H1 (cell line): ENCODE measurements at regions not wholly inside any gene's neighbourhood (a gene's known extent, or its start where the extent isn't known, plus 50 kb on each side); places are given as distances from the start of the nearest gene placed in this dataset.

ENCODE experiments used
- BACH1 ChIP-seq: IDR thresholded peaks from 2 replicates; pipeline ENCODE4 v1.6.1; 2012; ENCODE audit warnings: low read length, improper control_type of control experiment
- EGR1 ChIP-seq: IDR thresholded peaks from 2 replicates; pipeline ENCODE4 v1.6.1; 2011; ENCODE audit warnings: low read depth, low read length, borderline replicate concordance
- JUN ChIP-seq: IDR thresholded peaks from 2 replicates; pipeline ENCODE4 v1.6.1; 2011; ENCODE audit warnings: low read depth, mild to moderate bottlenecking, improper control_type of control experiment, low read length
- POLR2A ChIP-seq, 2 experiments: IDR thresholded peaks; 1 replicate in 1 of 2; 2 replicates in 1 of 2; pipeline ENCODE4 v1.6.1; 2011; ENCODE audit warnings: low read depth in 2 of 2, low read length in 2 of 2, mild to moderate bottlenecking in 2 of 2; ENCODE audit errors: control extremely low read depth in 1 of 2
- RAD21 ChIP-seq, 2 experiments: IDR thresholded peaks in 1 of 2; conservative IDR thresholded peaks in 1 of 2; 2 replicates each; pipeline ENCODE4 v1.6.1; 2011; ENCODE audit warnings: low read depth in 2 of 2, low read length in 2 of 2, improper control_type of control experiment in 1 of 2, inconsistent platforms in 1 of 2, mild to moderate bottlenecking in 1 of 2, moderate library complexity in 1 of 2
- SP1 ChIP-seq: IDR thresholded peaks from 2 replicates; pipeline ENCODE4 v1.6.1; 2011; ENCODE audit warnings: low read depth, low read length
- YY1 ChIP-seq: IDR thresholded peaks from 2 replicates; pipeline ENCODE4 v1.6.1; 2011; ENCODE audit warnings: low read depth, mild to moderate bottlenecking, low read length
- TF ChIP-seq, protein P1 (sequence below): IDR thresholded peaks from 2 replicates; pipeline ENCODE4 v1.6.1; 2012; ENCODE audit warnings: inconsistent platforms

DNA sequence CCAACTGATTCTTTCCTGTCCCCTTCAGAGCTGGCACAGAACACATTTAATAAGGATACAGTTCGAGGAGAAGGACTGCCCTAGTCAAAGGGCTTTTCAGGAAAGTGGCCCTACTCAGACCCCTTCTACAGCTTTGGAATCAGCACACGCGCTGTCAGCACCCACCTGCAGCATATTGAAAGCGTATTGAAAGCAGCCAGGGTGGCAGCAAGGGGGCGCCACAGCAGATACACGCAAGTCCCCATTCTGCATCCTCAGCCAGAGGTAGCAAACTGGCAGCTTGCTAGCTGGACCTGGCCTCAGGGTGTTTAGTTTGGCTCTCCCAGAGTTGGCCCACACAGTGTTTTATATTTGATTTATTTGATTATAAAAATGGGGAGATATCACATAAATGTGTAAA, 101.0 kb upstream of the NT5C1B start (continued):
- TF ChIP-seq, protein P1, sequence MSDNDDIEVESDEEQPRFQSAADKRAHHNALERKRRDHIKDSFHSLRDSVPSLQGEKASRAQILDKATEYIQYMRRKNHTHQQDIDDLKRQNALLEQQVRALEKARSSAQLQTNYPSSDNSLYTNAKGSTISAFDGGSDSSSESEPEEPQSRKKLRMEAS, result peak; percentile 36; the same call in 1 of the 2 replicates
- TF ChIP-seq RAD21 (IDR thresholded peaks at IDR 0.05 in 1 of 2, conservative IDR thresholded peaks at IDR 0.05 in 1 of 2; ENCODE audit: low read depth in 2 of 2, low read length in 2 of 2), result peak; percentile 61 to 67
- TF ChIP-seq POLR2A (IDR thresholded peaks at IDR 0.05; ENCODE audit: control extremely low read depth in 1 of 2, low read depth in 2 of 2, low read length in 2 of 2), result no peak
- TF ChIP-seq BACH1, result no peak
- no peak for TF ChIP-seq YY1
- no peak for TF ChIP-seq JUN
- no peak for TF ChIP-seq SP1
- no peak for TF ChIP-seq EGR1
